DOHH2 (cell line): ENCODE measurements at regions not wholly inside any gene's neighbourhood (a gene's known extent, or its start where the extent isn't known, plus 50 kb on each side); places are given as distances from the start of the nearest gene placed in this dataset.

ENCODE experiments used
- CTCF ChIP-seq: fragments of 200-600 bp; sonication (generic); IDR thresholded peaks from one replicate; pipeline ENCODE4 v1.5.1; 2014; ENCODE audit warnings: antibody characterized with exemption, mild to moderate bottlenecking, low read depth, low read length; ENCODE audit not compliant: poor library complexity, severe bottlenecking
- EZH2phosphoT487 ChIP-seq: fragments of 200-600 bp; sonication (generic); IDR thresholded peaks from 2 replicates; pipeline ENCODE4 v1.6.1; 2017; ENCODE audit warnings: borderline replicate concordance, mild to moderate bottlenecking, antibody characterized with exemption, low read length, moderate library complexity, mixed read lengths

DNA sequence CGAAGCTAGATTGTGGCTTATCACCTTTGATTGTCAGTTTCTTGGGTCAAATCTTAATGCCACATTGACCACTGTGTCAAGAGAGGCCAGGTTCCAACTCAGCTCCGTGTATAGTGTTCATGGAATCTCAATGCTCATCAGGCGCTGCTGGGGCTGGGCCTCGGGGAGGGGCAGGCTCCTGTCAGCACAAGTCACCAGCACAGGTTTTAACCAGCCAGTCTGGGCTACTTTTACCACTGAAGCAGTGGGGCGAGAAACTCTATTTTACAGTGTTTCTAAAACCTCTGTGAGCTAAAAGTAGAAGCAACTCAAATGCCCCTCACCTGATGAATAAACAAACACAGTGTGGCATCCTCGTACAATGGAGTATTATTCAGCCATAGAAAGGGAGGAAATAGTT is 118.7 kb upstream of the GJB6 start:
- TF ChIP-seq CTCF (no peak), EZH2phosphoT487 (no peak)
